Endothelial cell of umbilical vein (primary cell): ENCODE measurements at regions not wholly inside any gene's neighbourhood (a gene's known extent, or its start where the extent isn't known, plus 50 kb on each side); places are given as distances from the start of the nearest gene placed in this dataset.

Experiments
- EZH2 ChIP-seq: IDR thresholded peaks from 2 replicates; pipeline ENCODE4 v1.6.1; 2012; ENCODE audit warnings: borderline replicate concordance, low read depth, mild to moderate bottlenecking, moderate library complexity, low read length, inconsistent platforms; ENCODE audit not compliant: severe bottlenecking
- FOS ChIP-seq: IDR thresholded peaks from 2 replicates; pipeline ENCODE4 v1.6.1; 2011; ENCODE audit warnings: mild to moderate bottlenecking, low read length, moderate library complexity, borderline replicate concordance; ENCODE audit not compliant: insufficient read depth
- GATA2 ChIP-seq: IDR thresholded peaks from 2 replicates; pipeline ENCODE4 v1.7.0; 2011; ENCODE audit warnings: low read depth, mild to moderate bottlenecking, moderate library complexity, mixed read lengths, low read length; ENCODE audit not compliant: insufficient read length, insufficient read depth
- JUN ChIP-seq: IDR thresholded peaks from 2 replicates; pipeline ENCODE4 v1.6.1; 2011; ENCODE audit warnings: borderline replicate concordance, low read depth; ENCODE audit not compliant: insufficient read length, insufficient read depth
- MYC ChIP-seq: IDR thresholded peaks from one replicate; pipeline ENCODE4 v1.6.1; 2011; ENCODE audit warnings: mild to moderate bottlenecking, low read depth, low read length
- POLR2A ChIP-seq: IDR thresholded peaks from 2 replicates; pipeline ENCODE4 v1.6.1; 2012; ENCODE audit warnings: low read depth, mild to moderate bottlenecking, control low read depth, low read length
- POLR2AphosphoS5 ChIP-seq: IDR thresholded peaks from 2 replicates; pipeline ENCODE4 v1.6.1; 2012; ENCODE audit warnings: low read depth, mild to moderate bottlenecking, control low read depth, low read length, moderate library complexity; ENCODE audit not compliant: insufficient read depth
- TF ChIP-seq, protein P1 (sequence below), 2 donors: IDR thresholded peaks; 1 replicate in 1 of 2; 2 replicates in 1 of 2; pipeline ENCODE4 v1.5.1; 2011; ENCODE audit warnings: low read length in 2 of 2, mild to moderate bottlenecking in 2 of 2, moderate library complexity in 2 of 2, control low read depth in 1 of 2, inconsistent platforms in 1 of 2, low read depth in 1 of 2; ENCODE audit not compliant: insufficient read depth in 1 of 2; ENCODE audit errors: extremely low read depth in 1 of 2
- TF ChIP-seq, protein P2 (sequence below): IDR thresholded peaks from 2 replicates; pipeline ENCODE4 v1.6.1; 2011; ENCODE audit not compliant: insufficient read depth, insufficient read length

DNA sequence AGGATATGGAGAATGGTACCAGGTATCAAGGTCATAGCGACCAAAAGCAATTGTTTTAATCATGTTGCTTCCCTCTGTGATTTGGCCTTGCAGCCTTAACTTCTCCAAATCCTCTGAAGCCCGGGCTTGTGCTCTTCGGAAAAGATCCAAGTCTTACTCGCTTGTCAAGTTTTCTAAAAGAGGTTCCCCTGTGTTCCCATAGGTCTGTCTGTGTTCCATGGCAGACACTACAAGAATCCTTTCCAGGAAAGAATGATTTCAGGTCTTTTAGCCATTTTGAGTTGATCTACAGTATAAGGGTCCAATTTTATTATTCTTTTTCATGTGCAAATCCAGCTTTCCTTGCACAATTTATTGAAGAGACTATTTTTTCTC is 710.6 kb upstream of the DIAPH2 start:
- TF ChIP-seq EZH2: no peak
- no peak for TF ChIP-seq POLR2A
- TF ChIP-seq, protein P1, sequence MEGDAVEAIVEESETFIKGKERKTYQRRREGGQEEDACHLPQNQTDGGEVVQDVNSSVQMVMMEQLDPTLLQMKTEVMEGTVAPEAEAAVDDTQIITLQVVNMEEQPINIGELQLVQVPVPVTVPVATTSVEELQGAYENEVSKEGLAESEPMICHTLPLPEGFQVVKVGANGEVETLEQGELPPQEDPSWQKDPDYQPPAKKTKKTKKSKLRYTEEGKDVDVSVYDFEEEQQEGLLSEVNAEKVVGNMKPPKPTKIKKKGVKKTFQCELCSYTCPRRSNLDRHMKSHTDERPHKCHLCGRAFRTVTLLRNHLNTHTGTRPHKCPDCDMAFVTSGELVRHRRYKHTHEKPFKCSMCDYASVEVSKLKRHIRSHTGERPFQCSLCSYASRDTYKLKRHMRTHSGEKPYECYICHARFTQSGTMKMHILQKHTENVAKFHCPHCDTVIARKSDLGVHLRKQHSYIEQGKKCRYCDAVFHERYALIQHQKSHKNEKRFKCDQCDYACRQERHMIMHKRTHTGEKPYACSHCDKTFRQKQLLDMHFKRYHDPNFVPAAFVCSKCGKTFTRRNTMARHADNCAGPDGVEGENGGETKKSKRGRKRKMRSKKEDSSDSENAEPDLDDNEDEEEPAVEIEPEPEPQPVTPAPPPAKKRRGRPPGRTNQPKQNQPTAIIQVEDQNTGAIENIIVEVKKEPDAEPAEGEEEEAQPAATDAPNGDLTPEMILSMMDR (IDR thresholded peaks at IDR 0.05; ENCODE audit: extremely low read depth in 1 of 2, insufficient read depth in 1 of 2, low read depth in 1 of 2, low read length in 2 of 2): no peak
- TF ChIP-seq POLR2AphosphoS5: no peak
- TF ChIP-seq MYC: no peak
- TF ChIP-seq, protein P2, sequence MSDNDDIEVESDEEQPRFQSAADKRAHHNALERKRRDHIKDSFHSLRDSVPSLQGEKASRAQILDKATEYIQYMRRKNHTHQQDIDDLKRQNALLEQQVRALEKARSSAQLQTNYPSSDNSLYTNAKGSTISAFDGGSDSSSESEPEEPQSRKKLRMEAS: no peak
- TF ChIP-seq FOS: no peak
- TF ChIP-seq JUN: no peak
- TF ChIP-seq GATA2: no peak
